Colonic mucosa (tissue), 4 donors: ENCODE measurements at regions not wholly inside any gene's neighbourhood (a gene's known extent, or its start where the extent isn't known, plus 50 kb on each side); places are given as distances from the start of the nearest gene placed in this dataset.

Experiments
- DNase-seq: peaks from one replicate; pipeline ENCODE4 v3.0.0-alpha.2; 2020
- H3K27ac ChIP-seq: fragments of 200-600 bp; one replicate; pipeline ENCODE4 v1.8.0; 2021
- H3K27me3 ChIP-seq: fragments of 200-600 bp; one replicate; pipeline ENCODE4 v1.8.0; 2021
- H3K36me3 ChIP-seq: fragments of 200-600 bp; one replicate; pipeline ENCODE4 v1.8.0; 2021
- H3K4me1 ChIP-seq: fragments of 200-600 bp; one replicate; pipeline ENCODE4 v1.8.0; 2021; ENCODE audit warnings: mild to moderate bottlenecking
- H3K4me3 ChIP-seq: fragments of 200-600 bp; one replicate; pipeline ENCODE4 v1.8.0; 2021
- H3K9ac ChIP-seq, 2 donors: one replicate each; pipeline ENCODE4 v1.7.0; 2013; ENCODE audit warnings: control low read depth in 2 of 2, low read depth in 2 of 2, low read length in 2 of 2
- H3K9me3 ChIP-seq: fragments of 200-600 bp; one replicate; pipeline ENCODE4 v1.8.0; 2021
- intact Hi-C: fragments of 100-400 bp; cut with DNase I; formaldehyde crosslinking; loops from one replicate; pipeline ENCODE4 v1.14.1; 2022
- TF ChIP-seq, protein P1 (sequence below): fragments of 200-600 bp; IDR thresholded peaks from one replicate; pipeline ENCODE4 v1.8.0; 2022; ENCODE audit warnings: antibody characterized with exemption, mild to moderate bottlenecking
- donor health status: healthy.
- donor health status: DM: no; HTN: no; CAD: no.
- donor health status: DM: no; HTN: no; CAD: no.

DNA sequence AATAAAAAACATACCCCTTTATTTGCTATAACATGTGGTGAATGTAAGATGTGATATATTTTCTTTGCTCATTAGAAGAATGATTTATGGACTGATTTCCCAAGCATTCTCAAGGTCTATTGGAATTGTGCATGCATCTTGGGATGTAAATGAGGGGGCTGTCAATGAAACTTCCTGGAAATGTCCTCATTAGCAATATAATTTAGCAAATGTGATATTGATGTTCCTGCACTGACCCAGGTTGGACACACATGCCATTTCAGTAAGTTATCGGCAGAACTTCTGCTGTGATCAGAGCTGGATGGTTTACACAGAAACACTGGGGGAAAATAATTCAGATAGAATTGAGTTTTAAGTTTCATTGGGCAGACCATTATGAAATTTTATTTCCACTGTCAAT, 99.9 kb downstream of the ELOVL4 start:
- H3K27ac ChIP-seq, result no peak overlapping the region
- intact Hi-C loops, result no loop called here
- no peaks in the 10 kb centered on the region for H3K36me3 ChIP-seq

DNA sequence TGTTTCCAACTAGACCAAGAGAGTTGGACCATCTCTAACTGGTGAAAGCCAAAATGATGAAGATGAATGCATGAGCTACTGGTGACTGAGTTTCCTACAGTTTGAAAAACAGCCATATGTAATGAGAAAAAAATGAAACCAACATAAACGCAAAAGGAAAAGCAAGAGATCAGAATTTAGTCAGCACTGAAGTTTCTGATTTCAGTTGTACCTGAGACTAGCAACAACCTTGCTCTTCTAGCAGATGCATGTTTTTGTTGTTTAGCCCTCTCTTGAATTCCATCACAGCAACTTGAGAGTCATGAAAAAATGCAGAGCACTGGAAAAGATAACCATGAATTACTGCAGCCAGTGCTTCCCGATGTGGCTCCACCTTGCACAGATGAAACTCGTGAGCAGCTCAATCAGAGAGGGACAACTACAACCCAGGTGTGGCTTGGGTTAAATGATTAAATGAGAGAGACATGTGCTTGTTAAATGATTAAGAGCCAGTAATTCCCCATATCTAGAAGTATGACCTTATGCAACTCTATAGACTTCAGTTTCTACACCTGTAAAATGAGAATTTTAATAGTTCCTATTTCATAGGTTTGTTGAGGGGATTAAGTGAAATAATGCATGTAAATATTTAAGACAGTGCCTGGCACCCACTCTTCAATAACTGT, 104.8 kb downstream of the ELOVL4 start:
- H3K4me1 ChIP-seq, result no peaks in the 10 kb centered on the region
- no peaks in the 10 kb centered on the region for H3K27me3 ChIP-seq
- no peak overlapping the region for H3K9ac ChIP-seq
- no peak for DNase-seq
- TF ChIP-seq, protein P1, sequence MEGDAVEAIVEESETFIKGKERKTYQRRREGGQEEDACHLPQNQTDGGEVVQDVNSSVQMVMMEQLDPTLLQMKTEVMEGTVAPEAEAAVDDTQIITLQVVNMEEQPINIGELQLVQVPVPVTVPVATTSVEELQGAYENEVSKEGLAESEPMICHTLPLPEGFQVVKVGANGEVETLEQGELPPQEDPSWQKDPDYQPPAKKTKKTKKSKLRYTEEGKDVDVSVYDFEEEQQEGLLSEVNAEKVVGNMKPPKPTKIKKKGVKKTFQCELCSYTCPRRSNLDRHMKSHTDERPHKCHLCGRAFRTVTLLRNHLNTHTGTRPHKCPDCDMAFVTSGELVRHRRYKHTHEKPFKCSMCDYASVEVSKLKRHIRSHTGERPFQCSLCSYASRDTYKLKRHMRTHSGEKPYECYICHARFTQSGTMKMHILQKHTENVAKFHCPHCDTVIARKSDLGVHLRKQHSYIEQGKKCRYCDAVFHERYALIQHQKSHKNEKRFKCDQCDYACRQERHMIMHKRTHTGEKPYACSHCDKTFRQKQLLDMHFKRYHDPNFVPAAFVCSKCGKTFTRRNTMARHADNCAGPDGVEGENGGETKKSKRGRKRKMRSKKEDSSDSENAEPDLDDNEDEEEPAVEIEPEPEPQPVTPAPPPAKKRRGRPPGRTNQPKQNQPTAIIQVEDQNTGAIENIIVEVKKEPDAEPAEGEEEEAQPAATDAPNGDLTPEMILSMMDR, result no peak
- H3K27ac ChIP-seq, result no peak overlapping the region
- H3K9me3 ChIP-seq, result no peaks in the 10 kb centered on the region
- intact Hi-C loops, result no loop called here
- H3K36me3 ChIP-seq, result no peaks in the 10 kb centered on the region
- no peak overlapping the region for H3K4me3 ChIP-seq

More for the DNA sequence above, 99.9 kb downstream of the ELOVL4 start:
- Histone ChIP-seq H3K27me3 (no peaks in the 10 kb centered on the region), H3K4me3 (no peak overlapping the region), H3K9me3 (no peaks in the 10 kb centered on the region), H3K9ac (no peak overlapping the region), H3K4me1 (no peaks in the 10 kb centered on the region)
- no peak for DNase-seq
- TF ChIP-seq, protein P1, result no peak

DNA sequence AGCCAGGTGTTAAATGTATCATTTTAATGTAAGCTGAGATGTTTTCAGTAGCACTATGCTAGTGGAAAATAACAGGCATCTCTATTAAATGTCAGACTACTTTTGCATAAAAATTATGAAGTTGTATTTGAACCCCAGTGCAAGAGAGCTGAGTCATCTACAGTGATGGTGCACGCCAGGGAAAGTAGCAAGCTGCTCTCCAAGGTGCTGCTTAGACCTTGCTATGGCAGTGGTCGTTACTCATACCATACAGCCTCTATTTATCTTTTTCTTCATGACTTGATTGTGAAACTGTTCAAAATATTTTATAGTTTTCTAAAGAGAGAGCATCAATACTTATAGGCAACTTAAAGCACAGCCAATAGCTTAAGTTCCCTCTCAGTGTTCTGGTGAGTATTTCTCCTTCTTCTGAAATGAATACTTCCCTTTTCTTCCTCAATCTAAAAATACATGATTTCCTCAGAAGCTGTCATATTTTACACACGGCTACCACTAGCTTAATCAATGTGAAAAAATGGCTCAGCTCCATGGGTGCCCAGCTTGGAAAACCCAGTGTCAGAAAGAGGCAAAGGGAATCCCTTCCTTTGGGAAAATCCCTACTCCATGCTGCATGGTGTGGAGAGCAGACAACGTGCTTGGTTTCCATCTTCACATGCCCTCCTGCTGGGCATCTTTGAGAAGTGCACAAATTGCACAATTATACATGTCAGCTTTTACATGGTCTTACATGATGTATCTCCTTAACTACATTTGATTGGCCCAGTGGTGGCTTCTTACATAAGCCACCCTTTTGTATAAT, 105.6 kb downstream of the ELOVL4 start:
- H3K27ac ChIP-seq, result no peak overlapping the region
- H3K4me1 ChIP-seq, result no peaks in the 10 kb centered on the region
- intact Hi-C loops, result no loop called here
- H3K9ac ChIP-seq, result no peak overlapping the region
- H3K27me3 ChIP-seq, result no peaks in the 10 kb centered on the region
- H3K36me3 ChIP-seq, result no peaks in the 10 kb centered on the region
- H3K9me3 ChIP-seq, result no peaks in the 10 kb centered on the region
- TF ChIP-seq, protein P1, result no peak
- no peak for DNase-seq
- H3K4me3 ChIP-seq, result no peak overlapping the region

DNA sequence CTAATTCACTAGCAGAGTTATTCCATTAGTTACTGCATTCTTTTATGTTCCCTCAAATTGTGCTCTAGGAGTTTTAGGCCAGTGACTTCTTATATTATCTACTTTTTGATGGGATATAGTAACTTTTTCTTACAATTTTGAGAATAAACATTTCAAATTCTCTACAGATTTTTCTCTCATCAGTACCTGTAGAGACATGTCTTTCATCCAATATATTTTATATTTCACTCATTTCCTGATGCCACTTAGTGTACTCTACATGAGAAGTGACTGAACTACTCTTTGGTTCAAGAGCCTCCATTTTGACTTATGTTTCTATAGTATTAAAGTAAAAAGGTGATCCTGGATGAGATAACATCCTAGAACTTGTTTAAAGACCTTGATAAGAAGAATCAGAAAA, 108.5 kb downstream of the ELOVL4 start:
- Histone ChIP-seq H3K9ac (no peak overlapping the region), H3K9me3 (no peaks in the 10 kb centered on the region), H3K27me3 (no peaks in the 10 kb centered on the region), H3K4me3 (no peak overlapping the region), H3K4me1 (no peaks in the 10 kb centered on the region), H3K27ac (no peak overlapping the region), H3K36me3 (no peaks in the 10 kb centered on the region)
- DNase-seq, result no peak
- intact Hi-C loops, result no loop called here
- TF ChIP-seq, protein P1, result no peak

DNA sequence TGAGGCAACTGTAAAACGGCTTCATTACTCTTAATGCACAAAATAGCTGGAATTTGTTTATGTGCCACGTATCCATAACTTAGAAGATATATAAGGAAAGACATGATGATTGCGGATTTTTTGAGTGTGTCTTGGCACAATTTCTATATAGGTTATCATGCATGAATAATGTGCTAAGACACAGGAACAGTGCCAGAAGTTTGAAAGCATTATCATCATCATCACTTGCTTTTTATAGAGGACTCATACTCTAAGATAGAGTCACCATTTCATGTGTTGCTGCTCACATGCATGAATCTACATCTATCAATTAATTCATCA, 113.4 kb downstream of the ELOVL4 start:
- H3K27ac ChIP-seq, result no peak overlapping the region
- no peaks in the 10 kb centered on the region for H3K27me3 ChIP-seq
- H3K36me3 ChIP-seq, result no peaks in the 10 kb centered on the region
- no peak for DNase-seq
- H3K4me3 ChIP-seq, result no peak overlapping the region
- no peaks in the 10 kb centered on the region for H3K9me3 ChIP-seq
- intact Hi-C loops, result no loop called here
- no peaks in the 10 kb centered on the region for H3K4me1 ChIP-seq
- no peak overlapping the region for H3K9ac ChIP-seq
- TF ChIP-seq, protein P1, result no peak
